ENCODE measurements at regions not wholly inside any gene's neighbourhood (a gene's known extent, or its start where the extent isn't known, plus 50 kb on each side); places are given as distances from the start of the nearest gene placed in this dataset.

- no peak for TF ChIP-seq CTCF (IDR thresholded peaks at IDR 0.05)
- TF ChIP-seq EZH2 (IDR thresholded peaks at IDR 0.05; ENCODE audit: borderline replicate concordance, insufficient read depth, low read depth, low read length, poor library complexity, severe bottlenecking), result no peak
These were observed 399.3 kb downstream of the BCL11A start for GRCh38 chr2:60154142-60154541.
